ENCODE measurements at regions not wholly inside any gene's neighbourhood (a gene's known extent, or its start where the extent isn't known, plus 50 kb on each side); places are given as distances from the start of the nearest gene placed in this dataset.

DNA sequence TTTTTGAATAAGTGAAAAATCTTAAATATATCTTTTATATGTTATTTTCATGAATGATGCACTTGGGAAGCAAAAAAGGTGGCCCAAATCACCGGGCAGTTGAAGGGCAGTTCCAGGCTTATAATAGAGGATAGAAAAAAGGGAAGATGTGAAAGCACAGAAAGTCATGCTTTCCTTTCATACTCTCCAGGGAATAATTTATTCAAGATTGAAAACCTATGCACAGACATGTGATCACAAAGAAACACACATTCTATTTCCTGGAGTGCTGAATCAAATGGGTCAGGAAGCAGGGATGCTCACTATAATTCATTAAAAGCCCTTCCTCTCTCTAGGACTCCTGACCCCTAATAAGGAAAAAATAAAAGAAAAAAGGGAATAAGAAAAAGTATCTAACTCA is 66.1 kb upstream of the USP38 start:
- TF ChIP-seq, protein P1, sequence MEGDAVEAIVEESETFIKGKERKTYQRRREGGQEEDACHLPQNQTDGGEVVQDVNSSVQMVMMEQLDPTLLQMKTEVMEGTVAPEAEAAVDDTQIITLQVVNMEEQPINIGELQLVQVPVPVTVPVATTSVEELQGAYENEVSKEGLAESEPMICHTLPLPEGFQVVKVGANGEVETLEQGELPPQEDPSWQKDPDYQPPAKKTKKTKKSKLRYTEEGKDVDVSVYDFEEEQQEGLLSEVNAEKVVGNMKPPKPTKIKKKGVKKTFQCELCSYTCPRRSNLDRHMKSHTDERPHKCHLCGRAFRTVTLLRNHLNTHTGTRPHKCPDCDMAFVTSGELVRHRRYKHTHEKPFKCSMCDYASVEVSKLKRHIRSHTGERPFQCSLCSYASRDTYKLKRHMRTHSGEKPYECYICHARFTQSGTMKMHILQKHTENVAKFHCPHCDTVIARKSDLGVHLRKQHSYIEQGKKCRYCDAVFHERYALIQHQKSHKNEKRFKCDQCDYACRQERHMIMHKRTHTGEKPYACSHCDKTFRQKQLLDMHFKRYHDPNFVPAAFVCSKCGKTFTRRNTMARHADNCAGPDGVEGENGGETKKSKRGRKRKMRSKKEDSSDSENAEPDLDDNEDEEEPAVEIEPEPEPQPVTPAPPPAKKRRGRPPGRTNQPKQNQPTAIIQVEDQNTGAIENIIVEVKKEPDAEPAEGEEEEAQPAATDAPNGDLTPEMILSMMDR (IDR thresholded peaks at IDR 0.05): no peak
- TF ChIP-seq POLR2A (IDR thresholded peaks at IDR 0.05) (no peak), POLR2AphosphoS5 (IDR thresholded peaks at IDR 0.05) (no peak)

Measured in prostate gland (tissue), 2 donors.